GM21717 (cell line): ENCODE measurements at regions not wholly inside any gene's neighbourhood (a gene's known extent, or its start where the extent isn't known, plus 50 kb on each side); places are given as distances from the start of the nearest gene placed in this dataset.

ENCODE experiments used
- ATAC-seq: cut with Tn5 transposase; IDR thresholded peaks from one replicate; pipeline ENCODE4 v1.9.1; 2021; ENCODE audit warnings: mild to moderate bottlenecking, moderate library complexity; ENCODE audit not compliant: unreplicated experiment

- no peak for ATAC-seq
Observed at GRCh38 chr4:127149086-127149485, 483.7 kb upstream of the INTU start.

DNA sequence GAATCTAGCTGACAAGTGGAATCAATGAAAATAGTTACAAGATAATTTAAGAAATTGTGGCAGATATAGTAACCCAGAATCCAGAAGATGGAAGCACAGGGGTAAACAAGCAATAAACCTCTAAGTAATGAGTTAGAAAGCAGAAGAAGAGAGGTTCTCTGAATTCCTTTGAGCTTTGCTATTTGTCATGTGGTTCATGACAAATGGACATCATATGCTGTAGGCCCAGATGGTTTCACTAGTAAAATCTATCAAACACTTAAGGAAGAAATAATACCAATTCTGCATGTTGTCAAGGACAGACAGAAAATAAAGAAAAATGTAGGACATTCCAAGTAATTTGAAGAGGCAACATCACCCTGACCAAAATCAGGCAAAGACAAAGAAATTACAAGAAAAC lies 480.8 kb upstream of the INTU start:
- ATAC-seq = no peak

GRCh38 chr4:127155116-127155515 lies 477.6 kb upstream of the INTU start:
- no peak for ATAC-seq

- no peak for ATAC-seq
Observed at GRCh38 chr4:127155555-127155954, 477.2 kb upstream of the INTU start.

GRCh38 chr4:127162741-127163140 lies 470.0 kb upstream of the INTU start:
- ATAC-seq = no peak

- no peak for ATAC-seq
Observed at GRCh38 chr4:127165971-127166370, 466.8 kb upstream of the INTU start.

DNA sequence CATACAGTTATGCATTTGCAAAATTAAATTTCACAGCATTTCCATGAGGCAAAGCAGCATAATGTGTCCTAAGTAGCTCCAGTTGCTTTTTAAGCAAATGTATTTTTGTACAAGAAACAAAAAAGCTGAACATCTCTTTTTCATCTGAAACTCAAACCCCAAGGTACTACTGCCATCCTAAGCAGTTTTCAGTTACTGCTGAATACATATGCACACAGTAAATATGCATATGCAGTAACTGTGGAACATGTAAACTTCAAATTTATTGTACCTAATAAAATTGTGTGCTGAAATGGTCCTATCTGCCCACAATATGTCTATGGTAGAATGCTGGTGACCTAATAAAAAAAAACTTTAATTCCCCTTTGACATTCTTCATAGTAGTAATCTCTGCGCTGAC lies 458.6 kb upstream of the INTU start:
- ATAC-seq = no peak

- ATAC-seq = no peak
Observed at GRCh38 chr4:127174616-127175015, 458.1 kb upstream of the INTU start.

DNA sequence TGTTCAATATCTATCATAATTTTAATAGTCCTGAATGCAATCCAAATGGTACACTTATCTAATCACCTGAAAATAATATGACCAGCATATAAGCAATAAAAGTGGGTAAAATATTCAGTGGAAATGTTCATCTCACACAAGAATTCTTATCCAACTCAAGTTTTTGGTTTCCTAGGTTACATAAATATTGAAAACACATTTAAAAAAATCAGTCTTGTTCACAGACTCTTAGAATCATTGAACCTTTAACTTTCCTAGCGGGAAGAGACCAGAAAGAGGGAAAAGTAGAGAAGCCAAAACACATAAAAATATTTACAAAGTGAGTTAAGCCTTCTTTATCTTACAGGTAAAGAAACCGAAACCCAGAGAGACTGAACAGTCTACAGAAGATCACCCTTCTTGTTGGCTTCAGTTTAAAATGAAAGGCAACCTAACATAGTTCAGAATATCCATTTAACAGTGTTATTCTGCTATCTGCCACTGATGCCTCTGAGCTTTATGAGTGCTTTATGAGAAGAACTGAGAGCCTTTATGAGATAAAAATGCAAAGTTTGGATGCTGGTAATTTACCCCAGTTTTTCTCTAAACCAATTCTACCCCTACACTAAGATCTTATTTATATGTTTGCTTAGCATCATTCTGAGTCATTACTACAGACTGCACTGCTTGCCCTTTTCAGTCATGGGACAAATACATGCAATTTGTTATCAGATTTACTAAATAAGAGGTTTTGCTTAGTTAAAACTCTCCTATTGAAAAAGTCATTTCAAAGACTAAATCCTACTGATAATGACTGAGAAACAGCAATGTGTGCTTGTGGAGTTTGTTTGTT lies 453.3 kb upstream of the INTU start:
- no peak for ATAC-seq

DNA sequence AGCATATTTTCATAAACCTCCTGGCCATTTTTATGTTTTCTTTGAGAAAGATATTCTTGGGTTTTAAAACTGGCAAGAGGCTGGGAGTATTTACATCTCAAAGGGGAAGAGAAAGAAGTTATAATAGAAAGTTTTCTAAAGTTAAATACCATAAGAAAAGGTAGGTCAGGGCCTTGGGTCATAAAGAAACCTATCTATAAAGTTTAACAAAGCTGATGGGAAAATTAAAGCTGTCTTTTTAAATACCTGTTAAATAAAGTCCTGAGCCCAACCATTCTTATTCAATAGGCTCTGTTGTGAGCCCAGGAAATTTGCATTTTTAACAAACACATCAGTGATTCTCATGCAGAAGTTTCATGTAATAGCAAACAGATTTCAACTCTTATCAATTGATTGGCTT lies 451.8 kb upstream of the INTU start:
- ATAC-seq = no peak

GRCh38 chr4:127182687-127183086 lies 450.1 kb upstream of the INTU start:
- ATAC-seq = no peak

DNA sequence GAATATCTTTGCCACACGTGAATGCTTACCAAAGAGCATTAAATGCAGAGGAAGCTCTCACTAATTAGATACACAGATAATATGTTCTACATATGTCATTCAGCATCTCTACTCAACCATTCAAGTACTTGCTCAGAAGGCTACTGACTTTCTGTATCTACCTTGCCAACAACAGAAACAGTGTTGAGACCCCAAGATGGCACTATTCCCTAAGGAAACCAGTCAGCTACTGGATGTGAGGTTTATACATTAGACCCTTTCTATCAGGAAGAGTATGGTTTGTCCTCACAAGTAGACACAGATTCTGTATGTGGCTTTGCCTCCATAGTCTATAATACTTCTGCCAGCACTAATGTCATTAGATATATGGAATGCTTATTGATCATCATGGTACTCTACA lies 443.9 kb upstream of the INTU start:
- no peak for ATAC-seq

GRCh38 chr4:127194281-127194680 lies 438.5 kb upstream of the INTU start:
- ATAC-seq = no peak

DNA sequence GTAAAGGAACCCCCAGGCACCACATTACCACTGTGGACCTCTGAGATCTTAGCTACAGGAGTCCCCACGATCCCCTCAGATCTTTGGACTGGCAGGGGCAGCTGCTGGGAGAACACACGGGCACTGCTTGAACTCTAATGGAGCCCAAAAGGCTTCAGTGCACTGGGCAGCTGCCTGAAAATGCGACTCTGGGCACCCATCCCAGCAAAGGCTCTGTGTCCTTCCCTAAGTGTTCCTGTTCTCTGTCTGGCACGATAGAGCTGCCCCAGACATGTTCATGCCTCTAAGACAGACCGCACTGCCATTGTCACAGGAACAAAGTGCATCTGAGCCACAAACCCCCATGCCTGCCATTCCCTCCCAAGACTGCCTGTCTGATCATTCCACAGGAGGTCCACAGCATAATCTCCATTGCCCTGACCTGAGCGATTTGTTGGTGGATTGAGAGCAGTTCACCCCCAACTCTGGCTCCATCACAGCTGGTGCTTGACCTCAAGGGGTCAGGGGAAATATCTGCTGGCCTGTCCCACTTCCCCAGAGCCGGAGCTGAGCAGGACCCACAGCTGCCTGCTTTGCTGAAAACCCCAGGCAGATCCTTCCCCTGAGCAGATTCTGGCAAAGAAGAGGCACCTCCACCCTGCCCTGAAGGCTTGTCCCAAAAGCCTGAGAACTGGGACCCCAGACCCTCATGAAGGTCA lies 436.0 kb upstream of the INTU start:
- no peak for ATAC-seq

DNA sequence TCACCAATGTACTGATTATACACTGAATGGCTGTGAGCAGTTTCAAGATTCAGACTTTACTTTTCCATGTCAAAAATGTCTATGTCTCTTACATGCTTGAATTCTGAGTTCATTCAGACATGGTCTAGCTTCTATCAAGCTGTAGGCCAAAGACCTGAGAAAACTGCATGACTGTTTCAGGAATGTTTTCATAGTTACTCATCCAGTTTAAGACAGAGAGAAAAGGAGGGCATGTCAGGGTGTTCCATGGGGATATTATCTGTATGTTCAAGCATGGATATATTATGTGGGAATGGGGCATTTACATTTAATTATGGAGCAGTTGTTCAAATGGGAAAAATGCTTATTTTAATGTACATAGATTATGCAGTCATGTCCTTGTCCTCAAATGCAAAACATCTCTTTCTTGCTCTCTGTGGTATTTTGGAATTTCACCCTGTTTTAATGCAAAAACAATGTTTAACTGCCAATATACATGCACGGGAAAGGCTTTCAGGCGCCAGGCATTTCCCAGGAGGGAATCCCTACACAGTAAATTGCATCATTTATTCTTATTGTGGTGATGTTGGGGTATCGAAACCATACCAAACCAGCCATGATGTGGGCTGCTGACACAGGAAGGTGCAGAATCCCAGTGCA lies 429.1 kb upstream of the INTU start:
- ATAC-seq = no peak

GRCh38 chr4:127204322-127204721 lies 428.4 kb upstream of the INTU start:
- ATAC-seq = no peak

GRCh38 chr4:127209580-127210095 lies 423.1 kb upstream of the INTU start:
- no peak for ATAC-seq

GRCh38 chr4:127210893-127211649 lies 421.7 kb upstream of the INTU start:
- no peak for ATAC-seq

- no peak for ATAC-seq
Observed at GRCh38 chr4:127211650-127212560, 420.9 kb upstream of the INTU start.

DNA sequence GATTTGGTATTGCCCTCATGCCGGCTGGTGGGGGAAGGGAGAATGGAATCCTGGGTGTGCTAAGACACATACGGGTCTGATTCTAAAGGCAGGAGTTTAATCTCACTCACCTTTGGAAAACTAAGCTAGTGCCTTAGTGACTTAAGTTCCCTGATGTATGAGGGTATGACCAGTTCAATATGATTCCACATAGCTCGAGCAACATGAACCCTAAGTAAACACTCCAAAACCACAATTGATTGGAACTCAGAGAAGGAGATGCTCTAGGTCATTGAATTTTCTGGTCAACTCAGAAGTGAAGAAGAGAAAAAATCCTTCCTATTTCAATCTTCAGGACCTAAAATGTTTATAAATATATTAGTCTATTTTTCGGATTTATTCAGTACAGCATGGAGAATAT lies 420.1 kb upstream of the INTU start:
- ATAC-seq = no peak
